IMR-90 (cell line): ENCODE measurements at regions not wholly inside any gene's neighbourhood (a gene's known extent, or its start where the extent isn't known, plus 50 kb on each side); places are given as distances from the start of the nearest gene placed in this dataset.

Experiments
- ATAC-seq: fragments of 200-7000 bp; cut with Tn5 transposase; 2 replicates; pipeline ENCODE4 v1.9.1; 2020; ENCODE audit warnings: low read depth, mild to moderate bottlenecking, moderate library complexity
- BruUV-seq: library from RNA; stranded (reverse); fragments of 400-500 nt; replicated peaks from 2 replicates; lab custom pipeline; 2021; lab: Mats Ljungman, UMichigan
- CTCF ChIA-PET: fragments of 300-600 bp; formaldehyde crosslinking; extraction: SDS; loops from one replicate; lab custom pipeline; 2021; ENCODE audit warnings: antibody characterized with exemption; lab: Yijun Ruan, JAX
- POLR2A ChIA-PET: fragments of 300-600 bp; sonication (Branson Sonifier 250); formaldehyde crosslinking; loops from one replicate; lab custom pipeline; 2022; ENCODE audit warnings: antibody characterized with exemption; ENCODE audit not compliant: unreplicated experiment; lab: Charles Lee
- DNase-seq: peaks from one replicate; pipeline ENCODE4 v3.0.0; 2013
- H2AFZ ChIP-seq: replicated peaks from 2 replicates; pipeline ENCODE3; 2013; ENCODE audit warnings: low read length, mild to moderate bottlenecking; ENCODE audit not compliant: poor library complexity
- H2AK5ac ChIP-seq: 2 replicates; pipeline ENCODE4 v1.6.1; 2013; ENCODE audit warnings: low read depth, low read length, inconsistent platforms
- H2AK9ac ChIP-seq: replicated peaks from 2 replicates; pipeline ENCODE3; 2013; ENCODE audit warnings: mild to moderate bottlenecking, low read depth, low read length, moderate library complexity; ENCODE audit not compliant: poor library complexity
- H2BK120ac ChIP-seq: 2 replicates; pipeline ENCODE4 v1.6.1; 2013; ENCODE audit warnings: low read depth, low read length, inconsistent platforms
- H2BK15ac ChIP-seq: 3 replicates; pipeline ENCODE4 v1.6.1; 2013; ENCODE audit warnings: low read depth, low read length, inconsistent platforms
- H2BK20ac ChIP-seq: 2 replicates; pipeline ENCODE4 v1.6.1; 2013; ENCODE audit warnings: low read depth, mild to moderate bottlenecking, inconsistent platforms, low read length, moderate library complexity
- H2BK5ac ChIP-seq: 2 replicates; pipeline ENCODE4 v1.6.1; 2013; ENCODE audit warnings: mild to moderate bottlenecking, low read depth, low read length, inconsistent platforms; ENCODE audit not compliant: poor library complexity, severe bottlenecking
- H3K14ac ChIP-seq: replicated peaks from 2 replicates; pipeline ENCODE4 v1.6.1; 2013; ENCODE audit warnings: low read depth, low read length, inconsistent platforms
- H3K18ac ChIP-seq: 2 replicates; pipeline ENCODE4 v1.6.1; 2013; ENCODE audit warnings: low read depth, low read length, control low read depth
- H3K23ac ChIP-seq: 2 replicates; pipeline ENCODE4 v1.6.1; 2013; ENCODE audit warnings: low read depth, low read length, inconsistent platforms
- H3K27ac ChIP-seq: 2 replicates; pipeline ENCODE4 v1.5.1; 2013; ENCODE audit warnings: mild to moderate bottlenecking, control low read depth, low read length; ENCODE audit not compliant: insufficient read depth
- H3K27me3 ChIP-seq: 2 replicates; pipeline ENCODE4 v1.6.1; 2013; ENCODE audit warnings: low read length; ENCODE audit not compliant: control insufficient read depth, insufficient read depth
- H3K36me3 ChIP-seq: 2 replicates; pipeline ENCODE4 v1.6.1; 2013; ENCODE audit warnings: low read length, mixed read lengths; ENCODE audit not compliant: control insufficient read depth, insufficient read depth
- H3K4ac ChIP-seq: 2 replicates; pipeline ENCODE4 v1.6.1; 2013; ENCODE audit warnings: low read depth, low read length, inconsistent platforms
- H3K4me1 ChIP-seq: 2 replicates; pipeline ENCODE4 v1.6.1; 2013; ENCODE audit warnings: low read length, mixed read lengths; ENCODE audit not compliant: control insufficient read depth, insufficient read depth
- H3K4me2 ChIP-seq: 2 replicates; pipeline ENCODE4 v1.6.1; 2013; ENCODE audit warnings: low read depth, mild to moderate bottlenecking, control low read depth, low read length, moderate library complexity
- H3K4me3 ChIP-seq: 2 replicates; pipeline ENCODE4 v1.5.1; 2013; ENCODE audit warnings: low read depth, mild to moderate bottlenecking, control low read depth, low read length, moderate library complexity; ENCODE audit not compliant: insufficient read depth
- H3K56ac ChIP-seq: 2 replicates; pipeline ENCODE4 v1.6.1; 2013; ENCODE audit warnings: low read length, inconsistent platforms; ENCODE audit not compliant: insufficient read depth; ENCODE audit errors: extremely low read depth
- H3K79me1 ChIP-seq, 2 experiments: 2 replicates each; pipeline ENCODE4 v1.6.1; 2013; ENCODE audit warnings: low read length in 2 of 2, inconsistent platforms in 1 of 2, low read depth in 1 of 2
- H3K9ac ChIP-seq: 2 replicates; pipeline ENCODE4 v1.6.1; 2013; ENCODE audit warnings: low read depth, low read length, control low read depth
- H3K9me1 ChIP-seq: 2 replicates; pipeline ENCODE4 v1.6.1; 2013; ENCODE audit warnings: low read length, inconsistent platforms; ENCODE audit not compliant: insufficient read depth
- H3K9me3 ChIP-seq: 2 replicates; pipeline ENCODE4 v1.6.1; 2013; ENCODE audit warnings: low read length; ENCODE audit not compliant: control insufficient read depth, insufficient read depth
- H4K20me1 ChIP-seq: 2 replicates; pipeline ENCODE4 v1.6.1; 2013; ENCODE audit warnings: low read length, inconsistent platforms; ENCODE audit not compliant: insufficient read depth
- H4K5ac ChIP-seq: 2 replicates; pipeline ENCODE4 v1.6.1; 2013; ENCODE audit warnings: mild to moderate bottlenecking, low read depth, low read length, control low read depth
- H4K8ac ChIP-seq, 2 experiments: 2 replicates each; pipeline ENCODE4 v1.6.1; 2013; ENCODE audit warnings: low read depth in 2 of 2, low read length in 2 of 2, control low read depth in 1 of 2, inconsistent platforms in 1 of 2
- H4K91ac ChIP-seq: 2 replicates; pipeline ENCODE4 v1.6.1; 2013; ENCODE audit warnings: low read depth, low read length, inconsistent platforms; ENCODE audit not compliant: insufficient read depth
- CHD1 ChIP-seq: IDR thresholded peaks from 2 replicates; pipeline ENCODE4 v1.6.1; 2012; ENCODE audit warnings: low read depth, low read length, improper control_type of control experiment
- WGBS, 2 experiments: methylation state at CpG; one replicate each; pipeline versions ENCODE4 v1.1.5 to v1.1.7; 2013; ENCODE audit warnings: missing lambda C conversion rate in 2 of 2; ENCODE audit not compliant: insufficient read length in 1 of 2; ENCODE audit errors: extremely low coverage in 2 of 2; 5-methylcytosine and 5-hydroxymethylcytosine counted together
- dilution Hi-C: fragments of 300-500 bp; cut with HindIII; formaldehyde crosslinking; loops from one replicate; pipeline ENCODE4 v1.14.3; 2018; ENCODE audit warnings: low sequenced_read_pairs; ENCODE audit not compliant: unreplicated experiment
- in situ Hi-C: fragments of 300-500 bp; cut with MboI; formaldehyde crosslinking; loops from 3 replicates; pipeline ENCODE4 v1.14.3; 2019; ENCODE audit warnings: low sequenced_read_pairs, inconsistent platforms, mixed read lengths
- intact Hi-C: fragments of 100-400 bp; cut with micrococcal nuclease; formaldehyde crosslinking; loops from 2 replicates; pipeline ENCODE4 v1.10.0; 2022

GRCh38 chr5:38728029-38728428, 117.8 kb upstream of the OSMR start:
- no peak for TF ChIP-seq CHD1
- Histone ChIP-seq H3K56ac (no peak overlapping the region), H4K20me1 (no peaks in the 10 kb centered on the region), H2AK9ac (no peak overlapping the region), H3K36me3 (no peaks in the 10 kb centered on the region), H3K9me1 (no peaks in the 10 kb centered on the region; the same call in 1 of the 2 replicates), H3K4ac (no peak overlapping the region), H3K23ac (no peak overlapping the region), H3K4me3 (no peak overlapping the region), H3K4me1 (peaks cover 7% of the 10 kb centered on the region), H2BK20ac (no peak overlapping the region), H3K14ac (no peak overlapping the region), H2BK5ac (no peak overlapping the region), H3K9me3 (no peaks in the 10 kb centered on the region), H3K79me1 (no peaks in the 10 kb centered on the region), H2BK120ac (no peak overlapping the region), H2AFZ (no peak overlapping the region), H3K9ac (no peak overlapping the region), H4K91ac (no peak overlapping the region), H4K5ac (no peak overlapping the region), H3K4me2 (no peak overlapping the region), H3K18ac (no peak overlapping the region), H2BK15ac (no peak overlapping the region), H3K27me3 (peaks cover 9% of the 10 kb centered on the region), H4K8ac (no peak overlapping the region), H2AK5ac (no peak overlapping the region), H3K27ac (no peak overlapping the region)
- no peak for DNase-seq
- ChIA-PET CTCF (no interaction called here), POLR2A (no interaction called here)
- dilution Hi-C loops = no loop called here
- ATAC-seq = peak; percentile 53
- no TSS peak for BruUV-seq
- in situ Hi-C loops = no loop called here
- no CpG with 5 or more reads among the region's 3 CpGs for WGBS, 2 experiments
- intact Hi-C loops = no loop called here
